HEK293T (cell line): ENCODE measurements at regions not wholly inside any gene's neighbourhood (a gene's known extent, or its start where the extent isn't known, plus 50 kb on each side); places are given as distances from the start of the nearest gene placed in this dataset.

Experiments
- ARNT ChIP-seq: fragments of 450-650 bp; IDR thresholded peaks from 2 replicates; pipeline ENCODE4 v1.6.1; 2017; ENCODE audit warnings: mild to moderate bottlenecking
- BHLHE40 ChIP-seq: fragments of 450-650 bp; IDR thresholded peaks from 2 replicates; pipeline ENCODE4 v1.6.1; 2016; ENCODE audit warnings: mild to moderate bottlenecking, moderate library complexity, borderline replicate concordance
- FOXA1 ChIP-seq: fragments of 450-650 bp; IDR thresholded peaks from 2 replicates; pipeline ENCODE4 v1.6.1; 2016; ENCODE audit warnings: mild to moderate bottlenecking
- FOXK2 ChIP-seq: fragments of 450-650 bp; IDR thresholded peaks from 2 replicates; pipeline ENCODE4 v1.6.1; 2016; ENCODE audit warnings: mild to moderate bottlenecking
- FOXM1 ChIP-seq: fragments of 450-650 bp; IDR thresholded peaks from 2 replicates; pipeline ENCODE4 v1.6.1; 2017; ENCODE audit warnings: mild to moderate bottlenecking, borderline replicate concordance
- NFRKB ChIP-seq: fragments of 450-650 bp; IDR thresholded peaks from 2 replicates; pipeline ENCODE4 v1.6.1; 2016; ENCODE audit warnings: mild to moderate bottlenecking, moderate library complexity
- PKNOX1 ChIP-seq: fragments of 450-650 bp; IDR thresholded peaks from 2 replicates; pipeline ENCODE4 v1.6.1; 2016
- SP1 ChIP-seq: fragments of 450-650 bp; IDR thresholded peaks from 2 replicates; pipeline ENCODE4 v1.6.1; 2017
- SUZ12 ChIP-seq: fragments of 450-650 bp; IDR thresholded peaks from 2 replicates; pipeline ENCODE4 v1.6.1; 2016; ENCODE audit warnings: mild to moderate bottlenecking

DNA sequence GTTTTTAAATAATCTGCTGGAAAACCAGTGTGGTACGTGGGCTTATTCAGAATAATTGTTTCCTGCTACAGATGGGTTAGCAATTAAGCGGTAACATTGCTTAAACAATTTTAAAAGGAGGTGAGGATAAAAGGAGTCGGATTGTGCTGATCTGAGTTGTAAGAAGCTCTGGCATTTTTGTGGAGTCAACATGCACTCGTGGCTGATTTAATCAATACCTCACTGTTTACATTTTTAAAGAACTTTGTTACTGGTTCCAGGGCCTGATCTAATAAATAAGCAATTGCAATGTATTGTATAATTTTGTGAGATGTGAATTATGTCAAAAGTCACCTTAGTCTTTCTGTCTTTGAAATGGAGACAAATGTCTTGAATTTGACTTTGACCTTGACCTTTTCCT, 474.0 kb downstream of the SETD4 start:
- TF ChIP-seq FOXK2 = no peak
- no peak for TF ChIP-seq BHLHE40
- no peak for TF ChIP-seq SP1
- no peak for TF ChIP-seq SUZ12
- no peak for TF ChIP-seq FOXA1
- no peak for TF ChIP-seq NFRKB
- no peak for TF ChIP-seq FOXM1
- TF ChIP-seq PKNOX1 = no peak
- no peak for TF ChIP-seq ARNT
